Astrocyte (in vitro differentiated cells and primary cell): ENCODE measurements at regions not wholly inside any gene's neighbourhood (a gene's known extent, or its start where the extent isn't known, plus 50 kb on each side); places are given as distances from the start of the nearest gene placed in this dataset.

Experiments
- DNase-seq: peaks from one replicate; pipeline ENCODE4 v3.0.0-alpha.2; 2010; ENCODE audit warnings: low read depth
- FAIRE-seq: peaks from 2 replicates; lab custom pipeline; 2011; peaks lifted over from hg19 to GRCh38; lab: Jason Lieb, UNC
- H2AFZ ChIP-seq: 2 replicates; pipeline ENCODE4 v1.6.0; 2012; ENCODE audit warnings: low read depth, low read length, inconsistent platforms
- H3K27ac ChIP-seq: 2 replicates; pipeline ENCODE4 v1.5.1; 2011; ENCODE audit warnings: low read depth, low read length, inconsistent platforms
- H3K27me3 ChIP-seq: 2 replicates; pipeline ENCODE4 v1.6.0; 2011; ENCODE audit warnings: low read length, inconsistent platforms; ENCODE audit not compliant: insufficient read depth
- H3K36me3 ChIP-seq: 2 replicates; pipeline ENCODE4 v1.5.1; 2011; ENCODE audit warnings: low read length, inconsistent platforms; ENCODE audit not compliant: insufficient read depth
- H3K4me1 ChIP-seq: 2 replicates; pipeline ENCODE4 v1.5.1; 2011; ENCODE audit warnings: low read length, inconsistent platforms; ENCODE audit not compliant: insufficient read depth
- H3K4me2 ChIP-seq: 2 replicates; pipeline ENCODE4 v1.6.0; 2012; ENCODE audit warnings: low read length, inconsistent platforms
- H3K4me3 ChIP-seq: 2 replicates; pipeline ENCODE4 v1.5.1; 2011; ENCODE audit warnings: low read depth, mild to moderate bottlenecking, low read length, inconsistent platforms; ENCODE audit not compliant: insufficient read depth
- H3K79me2 ChIP-seq: 2 replicates; pipeline ENCODE4 v1.6.0; 2012; ENCODE audit warnings: mild to moderate bottlenecking, low read length, inconsistent platforms; ENCODE audit not compliant: insufficient read depth
- H3K9ac ChIP-seq: 2 replicates; pipeline ENCODE4 v1.6.0; 2012; ENCODE audit warnings: mild to moderate bottlenecking, low read length, inconsistent platforms
- H3K9me3 ChIP-seq: 2 replicates; pipeline ENCODE4 v1.5.1; 2012; ENCODE audit warnings: low read depth, mild to moderate bottlenecking, low read length, inconsistent platforms; ENCODE audit not compliant: insufficient read depth
- H4K20me1 ChIP-seq: 2 replicates; pipeline ENCODE4 v1.6.0; 2012; ENCODE audit warnings: low read length, inconsistent platforms; ENCODE audit not compliant: insufficient read depth
- H3K27ac Mint-ChIP-seq: one replicate; pipeline ENCODE4 v1.8.0; 2021; ENCODE audit warnings: mild to moderate bottlenecking, mixed read lengths; ENCODE audit not compliant: unreplicated experiment
- H3K27me3 Mint-ChIP-seq: one replicate; pipeline ENCODE4 v1.8.0; 2021; ENCODE audit warnings: low read depth, mixed read lengths; ENCODE audit not compliant: unreplicated experiment
- H3K36me3 Mint-ChIP-seq: one replicate; pipeline ENCODE4 v1.8.0; 2021; ENCODE audit warnings: low read depth, mixed read lengths; ENCODE audit not compliant: unreplicated experiment
- H3K4me1 Mint-ChIP-seq: one replicate; pipeline ENCODE4 v1.8.0; 2021; ENCODE audit warnings: low read depth, mixed read lengths; ENCODE audit not compliant: unreplicated experiment
- H3K4me3 Mint-ChIP-seq: one replicate; pipeline ENCODE4 v1.8.0; 2021; ENCODE audit warnings: mild to moderate bottlenecking, moderate library complexity, mixed read lengths; ENCODE audit not compliant: unreplicated experiment
- H3K9me3 Mint-ChIP-seq: one replicate; pipeline ENCODE4 v1.8.0; 2021; ENCODE audit warnings: mild to moderate bottlenecking, mixed read lengths; ENCODE audit not compliant: unreplicated experiment
- CTCF ChIP-seq: IDR thresholded peaks from 2 replicates; pipeline ENCODE4 v1.5.1; 2011; ENCODE audit warnings: low read depth, mild to moderate bottlenecking, inconsistent platforms, low read length, moderate library complexity; ENCODE audit not compliant: insufficient read depth
- EZH2 ChIP-seq: IDR thresholded peaks from 2 replicates; pipeline ENCODE4 v1.6.1; 2012; ENCODE audit warnings: mild to moderate bottlenecking, low read length, inconsistent platforms; ENCODE audit not compliant: insufficient read depth

GRCh38 chr2:128489526-128490273 is 171.0 kb upstream of the HS6ST1 start:
- no peaks in the 10 kb centered on the region for H4K20me1 ChIP-seq
- H3K27me3 ChIP-seq = no peaks in the 10 kb centered on the region
- H3K9ac ChIP-seq = no peak overlapping the region
- H3K27me3 Mint-ChIP-seq = peaks cover 14% of the 10 kb centered on the region
- H3K79me2 ChIP-seq = no peaks in the 10 kb centered on the region
- no peak overlapping the region for H3K4me2 ChIP-seq
- H2AFZ ChIP-seq = no peak overlapping the region
- TF ChIP-seq EZH2 = no peak
- no peak for TF ChIP-seq CTCF
- FAIRE-seq = no peak
- no peak overlapping the region for H3K27ac Mint-ChIP-seq
- H3K4me1 Mint-ChIP-seq = peaks cover 32% of the 10 kb centered on the region
- H3K4me3 ChIP-seq = no peak overlapping the region
- no peaks in the 10 kb centered on the region for H3K36me3 ChIP-seq
- H3K9me3 ChIP-seq = no peaks in the 10 kb centered on the region
- no peaks in the 10 kb centered on the region for H3K36me3 Mint-ChIP-seq
- H3K4me1 ChIP-seq = no peaks in the 10 kb centered on the region
- no peak overlapping the region for H3K4me3 Mint-ChIP-seq
- peak; percentile 7 for DNase-seq
- H3K27ac ChIP-seq = no peak overlapping the region
- H3K9me3 Mint-ChIP-seq = no peaks in the 10 kb centered on the region

- Histone ChIP-seq H3K36me3 (no peaks in the 10 kb centered on the region), H3K9ac (no peak overlapping the region), H3K79me2 (no peaks in the 10 kb centered on the region), H3K4me3 (no peak overlapping the region), H2AFZ (no peak overlapping the region), H4K20me1 (no peaks in the 10 kb centered on the region), H3K4me1 (no peaks in the 10 kb centered on the region), H3K4me2 (no peak overlapping the region), H3K9me3 (no peaks in the 10 kb centered on the region), H3K27me3 (no peaks in the 10 kb centered on the region), H3K27ac (no peak overlapping the region)
- Mint-ChIP-seq H3K4me3 (no peak overlapping the region), H3K4me1 (peaks cover 32% of the 10 kb centered on the region), H3K36me3 (no peaks in the 10 kb centered on the region), H3K27ac (no peak overlapping the region), H3K27me3 (peaks cover 14% of the 10 kb centered on the region), H3K9me3 (no peaks in the 10 kb centered on the region)
- TF ChIP-seq CTCF (no peak), EZH2 (no peak)
- no peak for FAIRE-seq
- DNase-seq = no peak
Measured at GRCh38 chr2:128490321-128490720, 171.7 kb upstream of the HS6ST1 start.

GRCh38 chr2:128490881-128491691 is 172.4 kb upstream of the HS6ST1 start:
- Histone ChIP-seq H4K20me1 (no peaks in the 10 kb centered on the region), H2AFZ (no peak overlapping the region), H3K27ac (no peak overlapping the region), H3K4me2 (no peak overlapping the region), H3K79me2 (no peaks in the 10 kb centered on the region), H3K4me3 (no peak overlapping the region), H3K36me3 (no peaks in the 10 kb centered on the region), H3K4me1 (no peaks in the 10 kb centered on the region), H3K27me3 (no peaks in the 10 kb centered on the region), H3K9me3 (no peaks in the 10 kb centered on the region), H3K9ac (no peak overlapping the region)
- Mint-ChIP-seq H3K27me3 (peaks cover 12% of the 10 kb centered on the region), H3K4me1 (peaks cover 32% of the 10 kb centered on the region), H3K36me3 (no peaks in the 10 kb centered on the region), H3K4me3 (no peak overlapping the region), H3K27ac (no peak overlapping the region), H3K9me3 (no peaks in the 10 kb centered on the region)
- FAIRE-seq (no peak), DNase-seq (no peak)
- TF ChIP-seq CTCF = no peak
- no peak for TF ChIP-seq EZH2
